ENCODE measurements at regions not wholly inside any gene's neighbourhood (a gene's known extent, or its start where the extent isn't known, plus 50 kb on each side); places are given as distances from the start of the nearest gene placed in this dataset.

- TF ChIP-seq AFF4 (CRISPR knock-in tag; IDR thresholded peaks at IDR 0.05; ENCODE audit: borderline replicate concordance) = no peak
- TF ChIP-seq HMGA2 (CRISPR knock-in tag; IDR thresholded peaks at IDR 0.05) = no peak
- no peak for TF ChIP-seq SP1 (CRISPR knock-in tag; conservative IDR thresholded peaks at IDR 0.05)
- no peak for TF ChIP-seq ZNF121 (CRISPR knock-in tag; IDR thresholded peaks at IDR 0.05)
- TF ChIP-seq ZNF425 (CRISPR knock-in tag; conservative IDR thresholded peaks at IDR 0.05) = no peak
- TF ChIP-seq FOXP4 (CRISPR knock-in tag; IDR thresholded peaks at IDR 0.05) = no peak
- TF ChIP-seq ARID4B (CRISPR knock-in tag; IDR thresholded peaks at IDR 0.05; ENCODE audit: borderline replicate concordance) = no peak
- TF ChIP-seq NR2C2 (CRISPR knock-in tag; IDR thresholded peaks at IDR 0.05) = no peak
- TF ChIP-seq ZNF671 (CRISPR knock-in tag; IDR thresholded peaks at IDR 0.05) = no peak
- no peak for TF ChIP-seq E2F1 (CRISPR knock-in tag; IDR thresholded peaks at IDR 0.05)
- TF ChIP-seq JUN (CRISPR knock-in tag; IDR thresholded peaks at IDR 0.05) = no peak
- no peak for TF ChIP-seq E2F4 (CRISPR knock-in tag; IDR thresholded peaks at IDR 0.05; ENCODE audit: borderline replicate concordance, low read depth)
These were observed 90.2 kb upstream of the SULF2 start (continued) for GRCh38 chr20:47875297-47876025.
